HG03378 (cell line): ENCODE measurements at regions not wholly inside any gene's neighbourhood (a gene's known extent, or its start where the extent isn't known, plus 50 kb on each side); places are given as distances from the start of the nearest gene placed in this dataset.

ENCODE experiments used
- ATAC-seq: cut with Tn5 transposase; IDR thresholded peaks from one replicate; pipeline ENCODE4 v1.9.1; 2021; ENCODE audit warnings: mild to moderate bottlenecking, moderate library complexity; ENCODE audit not compliant: unreplicated experiment

- no peak for ATAC-seq
Measured at GRCh38 chr9:115640887-115641286, 512.7 kb upstream of the PAPPA start.

DNA sequence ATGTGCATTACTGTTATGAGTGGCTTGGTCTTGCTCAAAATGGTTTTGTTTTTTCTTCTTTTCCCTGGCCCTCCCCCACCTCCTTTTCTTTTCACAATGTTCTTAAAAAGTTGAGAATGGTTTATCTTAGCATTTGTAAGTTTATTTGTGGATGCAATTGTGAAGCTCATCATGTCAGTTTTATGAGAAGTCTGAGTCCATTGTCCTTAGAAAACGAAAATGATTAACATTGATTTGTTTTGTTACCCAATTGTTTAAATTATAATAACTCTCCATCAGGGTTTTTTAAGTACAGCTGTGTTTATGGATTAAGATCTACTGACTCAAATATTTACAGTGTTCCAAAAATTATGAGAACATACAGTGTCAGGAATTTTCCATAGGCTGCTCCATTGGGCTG is 511.3 kb upstream of the PAPPA start:
- ATAC-seq = no peak

DNA sequence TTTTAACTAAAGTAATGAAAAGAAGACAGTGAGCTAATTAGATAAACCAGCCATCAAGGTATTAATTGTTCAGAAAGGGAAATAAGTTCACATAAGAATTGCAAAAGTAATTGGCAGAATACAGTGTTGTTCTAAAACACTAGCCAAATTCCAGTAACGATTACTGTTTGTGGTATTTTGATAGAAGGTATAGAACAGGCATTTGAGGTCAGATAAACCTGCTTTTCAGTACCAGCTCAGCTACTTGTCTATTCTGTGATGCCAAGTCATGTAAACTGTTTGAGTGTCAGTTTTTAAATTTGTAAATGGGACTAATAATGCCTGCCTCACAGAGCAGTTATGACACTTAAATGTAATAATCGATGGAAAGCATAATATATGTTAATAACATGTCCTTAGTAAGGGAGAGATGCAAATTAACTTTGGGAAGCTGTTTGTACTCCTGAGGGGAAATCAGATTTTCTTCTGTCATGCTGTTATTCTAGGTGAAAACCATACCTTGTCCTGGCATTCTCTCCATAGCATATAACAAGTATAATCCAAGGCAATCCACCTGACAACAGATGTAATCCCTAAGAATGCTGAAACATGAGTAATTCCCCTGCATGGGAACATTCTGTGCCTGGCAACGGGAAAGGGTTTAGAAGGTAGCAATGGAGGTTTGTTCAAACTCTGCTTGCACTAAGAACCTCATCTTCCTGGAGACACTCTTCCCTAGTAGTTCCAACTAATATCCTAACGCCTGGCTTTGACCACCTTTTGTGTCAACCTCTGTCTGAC is 509.5 kb upstream of the PAPPA start:
- no peak for ATAC-seq

DNA sequence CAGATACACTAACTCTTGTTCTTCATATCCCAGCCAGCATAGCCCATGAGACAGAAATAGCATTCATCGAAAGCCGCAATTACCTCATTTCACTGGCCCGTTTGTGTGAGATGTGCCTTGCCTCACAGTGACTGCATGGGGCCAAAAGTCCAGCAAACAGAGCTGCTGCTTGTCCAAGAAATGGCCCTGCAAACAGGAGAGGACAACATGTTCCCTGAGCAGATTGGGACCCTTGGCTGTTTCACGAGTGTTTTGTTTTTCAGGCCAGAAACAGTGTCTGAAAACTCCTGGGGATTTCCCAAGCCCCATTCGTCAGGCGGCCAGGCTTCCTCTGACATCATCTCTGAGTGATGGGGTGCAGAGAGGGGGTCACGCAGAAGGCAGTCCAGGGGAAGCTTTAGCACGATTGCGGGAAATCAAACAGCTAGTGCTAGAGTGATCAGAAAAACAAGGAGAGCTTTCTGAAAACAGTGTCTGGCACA is 503.6 kb upstream of the PAPPA start:
- ATAC-seq = no peak

DNA sequence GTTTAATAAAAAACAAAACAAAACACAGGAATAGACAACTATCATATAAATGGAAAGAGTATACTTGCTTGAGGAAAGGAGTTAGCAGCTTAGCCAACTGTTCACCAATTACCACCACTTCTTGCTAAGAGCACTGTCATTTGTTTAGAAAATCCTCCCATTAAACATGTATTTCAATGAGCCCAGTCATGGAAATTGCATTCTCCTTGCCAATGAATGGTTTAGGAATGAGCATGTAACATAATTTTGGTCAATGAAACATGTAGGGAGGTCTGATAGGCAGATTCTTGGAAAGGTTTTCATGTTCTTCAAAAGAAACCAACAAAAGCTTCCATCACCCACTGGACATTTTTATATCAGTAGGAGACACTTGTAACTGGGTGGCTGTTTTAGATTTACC is 502.8 kb upstream of the PAPPA start:
- no peak for ATAC-seq

DNA sequence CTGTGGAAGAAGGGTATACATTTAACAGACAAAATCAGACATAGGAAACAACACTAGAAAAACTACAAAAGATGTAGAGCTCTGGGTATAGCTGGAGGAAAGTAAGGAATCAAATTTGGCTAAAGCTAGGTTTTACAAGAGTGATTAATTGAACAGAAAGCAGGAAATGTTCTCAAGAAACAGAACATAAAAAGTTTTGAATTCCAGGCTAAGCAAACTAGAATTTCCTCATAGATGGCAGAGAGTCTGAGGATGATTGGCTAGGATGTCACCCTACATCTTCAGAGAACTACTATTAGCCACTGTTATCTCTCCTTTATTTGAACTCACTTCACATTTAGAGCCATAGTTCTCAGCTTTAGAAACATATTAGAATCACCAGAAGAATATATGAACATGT is 502.1 kb upstream of the PAPPA start:
- no peak for ATAC-seq

DNA sequence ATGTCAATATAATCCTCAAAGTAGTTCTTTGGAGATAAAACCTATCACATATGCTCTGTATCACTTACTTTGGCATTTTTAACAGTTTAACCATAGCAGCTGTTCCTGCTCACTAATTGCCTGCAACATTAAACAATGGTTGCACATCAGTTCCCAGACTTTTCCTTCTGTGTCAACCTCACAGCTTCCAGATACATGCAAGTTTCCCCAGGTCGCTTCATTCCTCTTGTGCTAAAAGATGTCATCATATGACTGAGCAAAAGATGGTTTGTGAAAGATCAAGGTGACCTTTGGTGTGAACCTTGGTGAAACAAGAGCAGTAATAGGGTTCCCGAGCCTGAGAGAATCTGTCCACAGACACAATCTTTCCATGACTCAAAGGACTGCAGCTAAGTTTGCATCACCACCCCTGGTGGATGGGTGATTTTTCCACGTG is 500.4 kb upstream of the PAPPA start:
- no peak for ATAC-seq

GRCh38 chr9:115657695-115658094 is 495.9 kb upstream of the PAPPA start:
- ATAC-seq = no peak

DNA sequence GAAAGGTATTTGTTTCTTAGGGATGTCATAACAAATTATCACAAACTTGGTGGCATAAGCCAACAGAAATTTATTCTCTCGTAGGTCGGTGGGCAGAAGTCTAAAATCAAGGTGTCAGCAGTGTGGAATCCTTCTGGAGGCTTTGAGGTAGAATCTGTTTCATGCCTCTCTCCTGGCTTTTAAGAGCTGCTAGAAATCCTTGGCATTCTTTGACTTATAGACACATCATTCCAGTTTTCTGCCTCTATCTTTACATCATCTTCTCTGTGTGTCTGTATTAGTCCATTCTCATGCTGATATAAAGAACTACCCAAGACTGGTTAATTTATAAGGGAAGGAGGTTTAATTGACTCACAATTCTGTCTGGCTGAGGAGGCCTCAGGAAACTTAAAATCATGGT is 488.1 kb upstream of the PAPPA start:
- ATAC-seq = no peak

DNA sequence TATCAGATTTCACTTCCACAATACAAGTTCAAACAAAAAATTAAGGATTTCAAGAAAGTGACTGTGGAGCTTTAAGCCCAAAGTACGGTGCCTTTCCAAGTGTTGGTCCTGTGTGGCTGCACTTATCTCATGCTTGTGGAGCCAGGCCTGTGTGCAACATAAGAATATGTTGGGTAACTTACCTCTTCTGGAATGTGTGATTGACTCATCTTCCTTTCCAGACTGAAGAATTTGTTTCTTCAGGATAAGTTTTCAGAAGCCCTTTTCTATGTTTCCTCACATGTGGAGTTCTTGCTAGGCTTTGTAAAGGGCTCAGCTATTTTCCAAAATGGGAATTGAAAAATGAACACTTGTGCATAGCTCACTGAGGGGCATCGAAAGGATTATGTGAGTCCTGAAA is 485.1 kb upstream of the PAPPA start:
- ATAC-seq = no peak

DNA sequence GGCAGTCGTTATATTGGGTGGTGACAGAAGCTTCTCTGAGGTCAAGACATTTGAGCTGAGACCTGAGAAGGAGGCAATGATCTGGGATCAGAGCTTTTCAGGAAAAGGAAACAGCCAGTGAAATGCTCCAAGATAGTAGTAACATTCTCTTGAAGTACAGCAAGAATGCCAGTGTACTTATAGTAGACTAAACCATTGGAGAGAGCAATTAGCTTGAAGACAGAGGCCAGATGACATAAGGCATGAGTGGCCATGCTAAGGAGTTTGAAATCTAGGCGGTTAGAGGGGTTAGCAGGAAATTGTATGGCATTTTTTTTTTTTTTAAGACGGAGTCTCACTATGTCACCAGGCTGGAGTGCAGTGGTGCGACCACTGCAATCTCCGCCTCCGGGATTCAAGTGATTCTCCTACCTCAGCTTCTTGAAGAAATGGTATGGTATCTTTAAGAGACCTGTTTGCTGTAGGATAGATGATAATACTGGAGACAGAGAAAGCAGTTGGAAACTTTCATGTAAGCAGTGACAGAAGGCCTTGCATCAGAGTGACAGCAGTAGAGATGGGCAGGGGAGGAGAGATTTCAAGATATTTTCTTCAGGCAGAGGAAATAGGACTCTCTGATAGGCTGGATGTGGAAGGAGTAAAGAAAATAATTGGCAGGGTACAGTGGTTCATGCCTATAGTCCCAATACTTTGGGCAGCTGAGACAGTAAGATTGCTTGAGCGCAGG is 482.2 kb upstream of the PAPPA start:
- no peak for ATAC-seq

DNA sequence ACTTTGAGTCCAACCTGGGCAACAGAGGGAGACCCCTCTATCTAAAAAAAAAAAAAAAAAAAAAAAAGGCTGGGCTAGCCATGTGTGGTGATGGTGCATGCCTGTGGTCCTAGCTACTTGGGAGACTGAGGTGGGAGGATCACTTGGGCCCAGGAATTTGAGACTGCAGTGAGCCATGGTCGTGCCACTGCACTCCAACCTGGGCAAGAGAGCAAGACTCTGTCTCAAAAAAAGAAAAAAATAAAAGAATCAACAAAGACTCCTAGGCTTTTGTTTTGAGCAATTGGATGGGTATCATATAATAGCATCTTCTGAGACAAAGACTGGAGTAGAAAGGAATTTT is 481.7 kb upstream of the PAPPA start:
- no peak for ATAC-seq

DNA sequence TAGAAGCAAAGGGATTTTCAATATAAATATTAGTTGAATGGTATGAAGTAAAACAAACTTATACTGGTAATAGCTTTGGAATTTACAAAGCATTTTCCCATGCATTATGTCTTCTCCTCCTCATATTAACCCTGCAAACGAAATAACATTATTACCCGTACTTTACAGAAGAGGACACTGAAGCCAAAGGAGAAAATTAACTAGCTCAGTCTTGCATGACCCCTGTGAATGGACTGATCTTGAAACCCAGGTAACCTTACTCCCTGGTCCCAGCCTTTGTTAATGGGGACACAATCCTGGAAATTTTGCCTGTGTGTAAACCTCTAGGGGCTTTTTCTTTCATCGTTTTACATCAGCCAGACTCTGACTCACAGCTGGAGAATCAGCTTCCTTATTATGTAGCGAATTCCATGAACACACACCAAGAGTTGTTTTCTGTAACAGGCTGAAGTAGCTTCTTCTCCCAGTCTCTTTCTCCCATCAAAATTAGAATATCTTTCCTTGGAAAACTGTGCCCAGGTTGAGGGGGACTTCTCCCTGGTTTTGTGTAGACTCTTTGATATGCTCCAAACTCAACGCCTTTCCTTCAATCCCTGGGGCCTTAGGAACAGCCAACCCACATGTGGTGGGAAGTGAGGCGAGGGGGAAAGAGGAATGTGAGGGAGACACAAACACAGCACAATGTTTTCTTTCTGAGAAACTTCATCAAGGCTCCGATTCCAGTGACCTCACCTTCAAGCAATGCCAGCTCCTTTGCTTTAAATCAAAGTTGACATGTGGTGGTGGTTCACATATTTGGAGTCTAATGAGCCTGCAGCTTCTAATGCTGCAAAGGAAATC is 480.9 kb upstream of the PAPPA start:
- ATAC-seq = no peak

DNA sequence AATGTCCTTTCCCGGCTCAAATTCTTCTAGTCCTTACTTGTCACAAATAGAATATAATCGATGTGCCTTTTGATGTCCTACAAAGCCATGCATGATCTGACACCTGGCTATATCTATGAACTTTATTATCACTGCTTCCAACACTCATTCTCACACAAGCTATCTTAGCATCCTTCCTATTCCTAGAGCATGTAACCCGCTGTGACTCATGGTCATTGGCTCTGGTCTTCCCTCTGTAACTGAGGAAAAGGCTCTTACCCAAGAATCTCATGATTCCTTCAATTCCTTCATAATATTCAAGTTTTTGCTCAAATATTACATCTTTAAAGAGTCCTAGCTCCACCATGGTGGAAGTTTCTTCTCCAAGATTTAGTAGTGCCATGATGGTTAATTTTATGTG is 480.0 kb upstream of the PAPPA start:
- no peak for ATAC-seq

DNA sequence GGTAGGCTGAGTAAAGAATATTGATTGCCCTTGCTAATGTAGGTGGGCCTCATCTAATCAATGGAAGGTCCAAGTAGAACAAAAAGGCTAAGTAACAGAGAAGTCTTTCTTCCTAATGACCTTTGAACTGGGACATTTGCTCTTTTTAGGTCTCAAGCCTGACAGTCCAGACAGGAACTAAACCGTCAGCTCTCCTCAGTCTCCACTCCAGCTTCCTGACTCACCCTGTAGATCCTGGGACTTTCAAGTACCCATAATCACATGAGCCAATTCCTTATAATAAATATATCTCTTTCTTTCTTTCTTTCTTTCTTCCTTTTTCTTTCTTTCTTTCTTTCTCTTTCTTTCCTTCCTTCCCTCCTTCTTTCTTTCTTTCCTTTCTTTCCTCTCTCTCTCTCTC is 479.5 kb upstream of the PAPPA start:
- no peak for ATAC-seq

GRCh38 chr9:115675834-115676233 is 477.8 kb upstream of the PAPPA start:
- ATAC-seq = no peak

- no peak for ATAC-seq
Measured at GRCh38 chr9:115680231-115680630, 473.4 kb upstream of the PAPPA start.

DNA sequence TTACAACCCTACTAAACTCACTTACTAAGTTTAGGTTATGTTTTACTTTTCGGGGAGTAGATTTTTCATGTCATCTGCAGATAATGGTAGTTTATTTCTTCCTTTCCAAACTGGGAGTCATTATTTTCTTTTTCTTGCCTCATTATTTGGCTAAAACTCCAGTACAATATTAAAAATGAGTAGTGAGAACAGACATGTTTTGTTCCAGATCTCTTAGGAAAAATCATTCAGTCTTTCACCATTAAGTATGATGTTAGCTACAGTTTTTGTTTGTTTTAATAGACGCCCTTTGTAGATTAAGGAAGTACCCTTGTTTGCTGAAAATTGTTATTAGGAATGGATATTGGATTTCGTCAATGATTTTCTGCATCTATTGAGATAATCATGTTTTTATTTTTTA is 472.0 kb upstream of the PAPPA start:
- ATAC-seq = no peak

DNA sequence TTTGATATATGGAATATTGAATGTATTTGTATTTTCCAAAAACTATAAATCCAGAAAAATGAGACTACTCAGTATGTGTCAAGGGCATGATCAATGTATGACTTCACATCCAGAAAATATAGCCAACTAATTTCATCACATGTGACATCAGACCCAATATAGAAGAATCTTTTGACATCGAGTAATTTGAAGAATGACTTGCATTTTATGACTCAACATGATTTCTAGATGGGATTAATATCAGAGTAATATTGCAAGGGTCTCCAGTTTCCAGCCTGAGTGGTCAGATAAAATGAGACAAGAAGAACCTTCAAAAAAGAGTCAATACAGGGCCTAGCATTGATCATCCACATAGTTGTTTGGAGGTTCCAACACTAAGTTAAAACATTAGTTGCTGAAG is 467.5 kb upstream of the PAPPA start:
- ATAC-seq = no peak

- no peak for ATAC-seq
Measured at GRCh38 chr9:115687356-115687755, 466.2 kb upstream of the PAPPA start.

DNA sequence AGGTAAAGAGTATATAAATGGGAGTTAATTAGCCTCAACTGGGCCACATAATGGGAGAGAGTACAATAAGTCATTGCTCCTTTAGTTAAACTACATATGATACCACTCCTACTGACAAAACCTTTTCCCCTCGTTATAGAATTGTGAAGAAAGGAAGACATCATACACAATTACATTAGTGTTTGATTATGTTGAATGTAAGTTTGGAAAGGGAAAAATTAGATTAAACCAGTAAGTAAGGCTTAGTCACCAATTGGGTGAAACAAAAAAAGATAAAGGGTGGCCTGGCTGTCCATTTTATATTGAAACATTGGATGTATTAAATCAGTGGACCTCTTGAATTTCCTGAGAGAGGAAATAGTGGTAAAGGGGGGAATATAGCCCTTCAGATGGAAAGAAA is 464.3 kb upstream of the PAPPA start:
- ATAC-seq = no peak
